Psoas muscle (tissue), 7 donors: ENCODE measurements at regions not wholly inside any gene's neighbourhood (a gene's known extent, or its start where the extent isn't known, plus 50 kb on each side); places are given as distances from the start of the nearest gene placed in this dataset.

Source experiments
- ATAC-seq, 4 donors: fragments of 200-7000 bp; cut with Tn5 transposase; one replicate each; pipeline ENCODE4 v1.9.1; 2020; ENCODE audit warnings: moderate library complexity in 3 of 4, mild to moderate bottlenecking in 2 of 4
- DNase-seq, 2 donors: peaks; one replicate each; pipeline ENCODE4 v3.0.0-alpha.2; 2020
- H3K27ac ChIP-seq: fragments of 200-600 bp; one replicate; pipeline ENCODE4 v1.8.0; 2022
- H3K27me3 ChIP-seq, 3 donors: fragments of 200-600 bp in 1 of 3; one replicate each; pipeline versions ENCODE4 v1.6.1 to v1.8.0; 2013 to 2022; ENCODE audit warnings: low read length in 2 of 3, mild to moderate bottlenecking in 2 of 3, moderate library complexity in 1 of 3; ENCODE audit not compliant: insufficient read depth in 3 of 3
- H3K36me3 ChIP-seq, 2 donors: fragments of 200-600 bp in 1 of 2; one replicate each; pipeline versions ENCODE4 v1.6.1 to v1.8.0; 2013 to 2022; ENCODE audit warnings: low read depth in 1 of 2, mild to moderate bottlenecking in 1 of 2, moderate library complexity in 1 of 2; ENCODE audit not compliant: insufficient read depth in 1 of 2
- H3K4me1 ChIP-seq: fragments of 200-600 bp; one replicate; pipeline ENCODE4 v1.8.0; 2022
- H3K4me3 ChIP-seq: fragments of 200-600 bp; one replicate; pipeline ENCODE4 v1.8.0; 2022; ENCODE audit warnings: mild to moderate bottlenecking
- H3K9me3 ChIP-seq: fragments of 200-600 bp; one replicate; pipeline ENCODE4 v1.8.0; 2022
- WGBS, 3 donors: extraction: QIAGEN DNeasy Blood & Tissue Kit; methylation state at CpG; one replicate each; pipeline versions ENCODE4 v1.1.6 to v1.1.7; 2013; 5-methylcytosine and 5-hydroxymethylcytosine counted together
- intact Hi-C, 2 donors: fragments of 100-400 bp; cut with DNase I; formaldehyde crosslinking; loops; one replicate each; pipeline versions ENCODE4 v1.11.0 to v1.14.2; 2022
- TF ChIP-seq, protein P1 (sequence below): fragments of 200-600 bp; IDR thresholded peaks from one replicate; pipeline ENCODE4 v1.8.0; 2022; ENCODE audit warnings: antibody characterized with exemption
- donor health status: healthy with polysubstance abuse.
- donor health status: DM: no; HTN: no; CAD: no; lungs with moderate emphysema.
- donor health status: Bipolar disorder and iron deficiency.
- donor health status: healthy.
- donor health status: DM: yes; HTN: yes; CAD: no.
- donor health status: DM: no; HTN: no; CAD: no.
- donor health status: DM: yes; HTN: yes; CAD: no.

DNA sequence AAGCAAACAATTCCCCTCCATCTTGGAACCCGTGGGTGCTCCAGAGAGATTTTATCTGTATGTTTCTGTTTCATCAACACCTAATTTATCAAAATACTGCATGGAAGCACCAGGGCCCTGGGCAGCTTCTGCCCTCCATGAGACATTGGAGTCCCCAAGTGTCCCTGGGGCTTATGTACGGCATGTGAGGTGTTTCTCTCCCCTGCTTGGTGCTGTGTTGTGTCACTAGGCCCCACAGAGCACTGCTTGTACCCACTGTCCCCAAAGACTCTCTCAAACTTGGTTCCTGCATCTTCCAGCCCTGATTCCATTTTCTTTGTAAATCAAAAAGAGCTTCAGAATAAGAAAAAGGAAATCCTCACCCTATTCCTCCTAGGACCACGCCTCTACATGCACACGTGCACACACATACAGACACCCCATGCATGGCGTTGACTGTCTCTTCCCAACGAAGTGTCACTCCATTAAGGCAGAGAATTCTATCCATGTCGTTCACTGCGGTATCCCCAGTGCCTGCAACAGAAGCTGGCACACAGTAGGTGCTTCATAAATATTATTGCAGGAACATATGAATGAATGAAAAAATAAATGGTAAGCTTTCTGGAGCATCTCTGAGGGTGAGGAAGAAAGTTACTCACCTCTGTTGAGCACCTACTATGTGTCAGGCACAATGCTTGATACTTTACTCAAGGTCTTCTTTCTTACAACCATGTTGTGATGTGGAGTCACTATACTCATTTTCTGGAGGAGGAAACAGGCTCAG is 191.6 kb downstream of the DICER1 start:
- TF ChIP-seq, protein P1, sequence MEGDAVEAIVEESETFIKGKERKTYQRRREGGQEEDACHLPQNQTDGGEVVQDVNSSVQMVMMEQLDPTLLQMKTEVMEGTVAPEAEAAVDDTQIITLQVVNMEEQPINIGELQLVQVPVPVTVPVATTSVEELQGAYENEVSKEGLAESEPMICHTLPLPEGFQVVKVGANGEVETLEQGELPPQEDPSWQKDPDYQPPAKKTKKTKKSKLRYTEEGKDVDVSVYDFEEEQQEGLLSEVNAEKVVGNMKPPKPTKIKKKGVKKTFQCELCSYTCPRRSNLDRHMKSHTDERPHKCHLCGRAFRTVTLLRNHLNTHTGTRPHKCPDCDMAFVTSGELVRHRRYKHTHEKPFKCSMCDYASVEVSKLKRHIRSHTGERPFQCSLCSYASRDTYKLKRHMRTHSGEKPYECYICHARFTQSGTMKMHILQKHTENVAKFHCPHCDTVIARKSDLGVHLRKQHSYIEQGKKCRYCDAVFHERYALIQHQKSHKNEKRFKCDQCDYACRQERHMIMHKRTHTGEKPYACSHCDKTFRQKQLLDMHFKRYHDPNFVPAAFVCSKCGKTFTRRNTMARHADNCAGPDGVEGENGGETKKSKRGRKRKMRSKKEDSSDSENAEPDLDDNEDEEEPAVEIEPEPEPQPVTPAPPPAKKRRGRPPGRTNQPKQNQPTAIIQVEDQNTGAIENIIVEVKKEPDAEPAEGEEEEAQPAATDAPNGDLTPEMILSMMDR: no peak
- intact Hi-C loops: no loop called here
- 90 to 93% (median 93%) methylated on average over 8 of the region's 8 CpGs for WGBS, 3 donors

GRCh38 chr14:94964931-94965330 is 192.4 kb downstream of the DICER1 start:
- intact Hi-C loops: no loop called here
- H3K9me3 ChIP-seq: no peaks in the 10 kb centered on the region
- no peak for ATAC-seq
- H3K27me3 ChIP-seq: peaks cover 0 to under 1% (median 0%) of the 10 kb centered on the region in 3 donors
- no peak overlapping the region for H3K4me3 ChIP-seq
- TF ChIP-seq, protein P1: no peak
- 85 to 89% (median 89%) methylated on average over 7 of the region's 7 CpGs for WGBS, 3 donors
- DNase-seq: no peak
- H3K36me3 ChIP-seq: no peaks in the 10 kb centered on the region
- H3K27ac ChIP-seq: no peak overlapping the region
- no peaks in the 10 kb centered on the region for H3K4me1 ChIP-seq

More for the DNA sequence above, 191.6 kb downstream of the DICER1 start:
- Histone ChIP-seq H3K4me1 (no peaks in the 10 kb centered on the region), H3K9me3 (no peaks in the 10 kb centered on the region), H3K36me3 (no peaks in the 10 kb centered on the region), H3K27me3 (no peaks in the 10 kb centered on the region), H3K4me3 (no peak overlapping the region), H3K27ac (no peak overlapping the region)
- DNase-seq (no peak), ATAC-seq (no peak)

GRCh38 chr14:94964181-94964580 is 193.1 kb downstream of the DICER1 start:
- H3K27ac ChIP-seq: no peak overlapping the region
- H3K9me3 ChIP-seq: no peaks in the 10 kb centered on the region
- intact Hi-C loops: no loop called here
- ATAC-seq: no peak
- DNase-seq: no peak
- H3K4me1 ChIP-seq: no peaks in the 10 kb centered on the region
- no peak overlapping the region for H3K4me3 ChIP-seq
- H3K27me3 ChIP-seq: peaks cover 0 to 4% (median 0%) of the 10 kb centered on the region in 3 donors
- TF ChIP-seq, protein P1: no peak
- 84 to 90% (median 88%) methylated on average over 3 of the region's 3 CpGs for WGBS, 3 donors
- H3K36me3 ChIP-seq: no peaks in the 10 kb centered on the region

- DNase-seq (no peak), ATAC-seq (no peak)
- H3K9me3 ChIP-seq: no peaks in the 10 kb centered on the region
- intact Hi-C loops: no loop called here
- H3K27me3 ChIP-seq: peaks cover 0 to 4% (median 0%) of the 10 kb centered on the region in 3 donors
- 85 to 88% (median 88%) methylated on average over 8 of the region's 8 CpGs for WGBS, 3 donors
- no peaks in the 10 kb centered on the region for H3K36me3 ChIP-seq
- H3K27ac ChIP-seq: no peak overlapping the region
- H3K4me1 ChIP-seq: no peaks in the 10 kb centered on the region
- H3K4me3 ChIP-seq: no peak overlapping the region
- TF ChIP-seq, protein P1: no peak
Observed at GRCh38 chr14:94963051-94963450, 193.1 kb upstream of the GSC start.

GRCh38 chr14:94962166-94962575 is 192.3 kb upstream of the GSC start:
- H3K4me1 ChIP-seq: no peaks in the 10 kb centered on the region
- intact Hi-C loops: no loop called here
- H3K27me3 ChIP-seq: peaks cover 0 to 4% (median 0%) of the 10 kb centered on the region in 3 donors
- H3K27ac ChIP-seq: no peak overlapping the region
- ATAC-seq (no peak), DNase-seq (no peak)
- TF ChIP-seq, protein P1: no peak
- H3K4me3 ChIP-seq: no peak overlapping the region
- H3K36me3 ChIP-seq: no peaks in the 10 kb centered on the region
- 67 to 74% (median 73%) methylated on average over 7 of the region's 7 CpGs for WGBS, 3 donors
- H3K9me3 ChIP-seq: no peaks in the 10 kb centered on the region
